ENCODE measurements at regions not wholly inside any gene's neighbourhood (a gene's known extent, or its start where the extent isn't known, plus 50 kb on each side); places are given as distances from the start of the nearest gene placed in this dataset.

GRCh38 chr14:53380052-53380866, 227.1 kb upstream of the DDHD1 start:
- Histone ChIP-seq H3K18ac (ENCODE audit: extremely low read depth, low read length) (no peak overlapping the region), H3K23ac (ENCODE audit: insufficient read length) (no peak overlapping the region), H4K20me1 (replicated peaks in 1 of 2; ENCODE audit: control insufficient read depth in 1 of 2, insufficient read depth in 2 of 2, low read length in 2 of 2) (no peaks in the 10 kb centered on the region), H3K4ac (replicated peaks; ENCODE audit: insufficient read length, low read depth, low read length) (no peak overlapping the region), H3K4me1 (replicated peaks in 1 of 4; ENCODE audit: control insufficient read depth in 3 of 4, insufficient read depth in 4 of 4, low read length in 3 of 4) (no peaks in the 10 kb centered on the region), H3K14ac (ENCODE audit: insufficient read length) (no peak overlapping the region), H3K27me3 (replicated peaks in 1 of 4; ENCODE audit: control insufficient read depth in 3 of 4, extremely low read depth in 1 of 4, insufficient read depth in 3 of 4, low read length in 3 of 4) (no peaks in the 10 kb centered on the region), H4K8ac (ENCODE audit: extremely low read depth, insufficient read depth, low read length) (no peak overlapping the region), H2BK15ac (ENCODE audit: low read length) (no peak overlapping the region), H3K36me3 (ENCODE audit: control insufficient read depth in 2 of 4, insufficient read depth in 4 of 4, low read length in 3 of 4) (no peaks in the 10 kb centered on the region), H2AK5ac (ENCODE audit: low read depth, low read length) (no peak overlapping the region), H2AFZ (ENCODE audit: low read length) (no peak overlapping the region), H3K23me2 (ENCODE audit: low read depth, low read length) (no peaks in the 10 kb centered on the region), H3K4me2 (ENCODE audit: insufficient read depth in 1 of 2, low read depth in 2 of 2, low read length in 2 of 2) (no peak overlapping the region), H4K91ac (replicated peaks; ENCODE audit: insufficient read length, low read length) (no peak overlapping the region), H4K5ac (ENCODE audit: insufficient read length, low read depth, low read length) (no peak overlapping the region), H2BK5ac (ENCODE audit: low read depth, low read length) (no peak overlapping the region), H3K56ac (replicated peaks; ENCODE audit: insufficient read length, low read depth, low read length) (no peak overlapping the region), H3K9ac (replicated peaks in 1 of 4; ENCODE audit: extremely low read depth in 1 of 4, low read depth in 3 of 4, low read length in 3 of 4) (no peak overlapping the region), H2BK12ac (ENCODE audit: low read depth, low read length) (no peak overlapping the region), H3K79me1 (ENCODE audit: low read depth, low read length) (no peaks in the 10 kb centered on the region), H3K79me2 (ENCODE audit: control insufficient read depth in 1 of 2, insufficient read depth in 2 of 2, low read length in 2 of 2) (no peaks in the 10 kb centered on the region), H2BK120ac (replicated peaks; ENCODE audit: low read depth, low read length) (no peak overlapping the region), H3K27ac (ENCODE audit: low read depth, low read length) (no peak overlapping the region), H3K9me3 (ENCODE audit: insufficient read depth in 2 of 2, low read depth in 1 of 2, low read length in 1 of 2) (no peaks in the 10 kb centered on the region), H2BK20ac (ENCODE audit: low read length) (no peak overlapping the region), H3K4me3 (ENCODE audit: extremely low read depth in 1 of 4, insufficient read depth in 2 of 4, low read depth in 3 of 4, low read length in 4 of 4) (no peak overlapping the region)
- CTCF ChIA-PET (ENCODE audit: partially characterized antibody) = interaction anchor here (0.8 to 1.9 kb wide), 3 partner anchors 9 to 24 kb away, joined by 3 to 5 read pairs (median 3); no protein-coding TSS in a partner anchor
- POLR2A ChIA-PET (ENCODE audit: partially characterized antibody) = no interaction called here
- no peak for FAIRE-seq
- no peak for DNase-seq (ENCODE audit: low read depth in 1 of 2, low spot score in 2 of 2)
- WGBS, 2 experiments (ENCODE audit: extremely low coverage in 1 of 2, insufficient coverage in 1 of 2, insufficient read length in 1 of 2, insufficient replicate concordance in 2 of 2, low coverage in 1 of 2, low lambda C conversion rate in 2 of 2, missing lambda C conversion rate in 1 of 2) = 90% methylated on average over 3 of the region's 3 CpGs; no CpG with 5 or more reads in 1 of the 2 experiments
- TF ChIP-seq GTF2F1 (IDR thresholded peaks at IDR 0.05; ENCODE audit: borderline replicate concordance, low read depth, low read length) (no peak), KDM5A (IDR thresholded peaks at IDR 0.05; ENCODE audit: low read length) (no peak), BACH1 (IDR thresholded peaks at IDR 0.05; ENCODE audit: low read length) (no peak), EZH2 (IDR thresholded peaks at IDR 0.05; ENCODE audit: low read depth, low read length, severe bottlenecking) (no peak), POLR2AphosphoS5 (IDR thresholded peaks at IDR 0.05; ENCODE audit: low read depth, low read length) (no peak), JUN (IDR thresholded peaks at IDR 0.05; ENCODE audit: low read depth, low read length) (no peak), ZNF274 (IDR thresholded peaks at IDR 0.05; ENCODE audit: borderline replicate concordance, extremely low read depth, low read length) (no peak), E2F6 (IDR thresholded peaks at IDR 0.05) (no peak), CTBP2 (IDR thresholded peaks at IDR 0.05; ENCODE audit: borderline replicate concordance, insufficient read depth, insufficient read length, low read length) (no peak), MAX (IDR thresholded peaks at IDR 0.05) (no peak), CHD1 (IDR thresholded peaks at IDR 0.05; ENCODE audit: low read depth, low read length) (no peak), NANOG (IDR thresholded peaks at IDR 0.05; ENCODE audit: insufficient read depth, low read depth, low read length, poor library complexity, severe bottlenecking) (no peak)

All from H1 (cell line).